ENCODE measurements at regions not wholly inside any gene's neighbourhood (a gene's known extent, or its start where the extent isn't known, plus 50 kb on each side); places are given as distances from the start of the nearest gene placed in this dataset.
"Not testable (repeated sequence)": the region's sequence is repeated elsewhere in the genome, so short reads cannot be mapped to it uniquely, and the experiment has no call there.

GRCh38 chr7:140283472-140283871 is 106.7 kb upstream of the KDM7A start:
- ChIA-PET CTCF (interaction anchor here (1.0 kb wide), 1 partner anchor 18 kb away, joined by 3 read pairs; no protein-coding TSS in a partner anchor), POLR2A (no interaction called here)
- Mint-ChIP-seq H3K9me3 (peaks cover 3% of the 10 kb centered on the region), H3K4me1 (no peaks in the 10 kb centered on the region), H3K27me3 (no peaks in the 10 kb centered on the region), H3K27ac (no peak overlapping the region), H3K36me3 (ENCODE audit: low read depth) (no peaks in the 10 kb centered on the region), H3K4me3 (no peak overlapping the region)
- no peak for DNase-seq

- Mint-ChIP-seq H3K27ac (no peak overlapping the region), H3K4me3 (no peak overlapping the region), H3K27me3 (no peaks in the 10 kb centered on the region), H3K4me1 (no peaks in the 10 kb centered on the region), H3K36me3 (ENCODE audit: low read depth) (no peaks in the 10 kb centered on the region), H3K9me3 (peaks cover 3% of the 10 kb centered on the region)
- no peak for DNase-seq
- POLR2A ChIA-PET: no interaction called here
- CTCF ChIA-PET: interaction anchor here (1.1 to 1.6 kb wide), 2 partner anchors 12 to 75 kb away, joined by 3 to 4 read pairs; no protein-coding TSS in a partner anchor
These were observed 105.2 kb upstream of the KDM7A start for GRCh38 chr7:140281960-140282359.

- no peak for DNase-seq
- POLR2A ChIA-PET: no interaction called here
- CTCF ChIA-PET: interaction anchor here (1.2 to 1.6 kb wide), 2 partner anchors 12 to 16 kb away, joined by 4 read pairs; no protein-coding TSS in a partner anchor
These were observed 104.5 kb upstream of the KDM7A start for GRCh38 chr7:140281255-140281654.

GRCh38 chr7:140276001-140276400 is 99.2 kb upstream of the KDM7A start:
- Mint-ChIP-seq H3K36me3 (ENCODE audit: low read depth) (no peaks in the 10 kb centered on the region), H3K27me3 (no peaks in the 10 kb centered on the region), H3K27ac (no peak overlapping the region), H3K4me1 (no peaks in the 10 kb centered on the region), H3K9me3 (no peaks in the 10 kb centered on the region), H3K4me3 (no peak overlapping the region)
- CTCF ChIA-PET: interaction anchor here (1.1 to 1.7 kb wide), 2 partner anchors 11 to 33 kb away, joined by 3 read pairs; no protein-coding TSS in a partner anchor
- no peak for DNase-seq
- POLR2A ChIA-PET: no interaction called here

More at GRCh38 chr7:140281255-140281654, 104.5 kb upstream of the KDM7A start:
- no peaks in the 10 kb centered on the region for H3K4me1 Mint-ChIP-seq
- peaks cover 3% of the 10 kb centered on the region for H3K9me3 Mint-ChIP-seq
- H3K4me3 Mint-ChIP-seq: no peak overlapping the region
- no peak overlapping the region for H3K27ac Mint-ChIP-seq
- no peaks in the 10 kb centered on the region for H3K27me3 Mint-ChIP-seq
- no peaks in the 10 kb centered on the region for H3K36me3 Mint-ChIP-seq (ENCODE audit: low read depth)

- ChIA-PET CTCF (interaction anchor here (0.8 to 1.7 kb wide), 6 partner anchors 10 to 33 kb away, joined by 3 to 5 read pairs (median 3); no protein-coding TSS in a partner anchor), POLR2A (no interaction called here)
These were observed 98.5 kb upstream of the KDM7A start for GRCh38 chr7:140275069-140275965.

GRCh38 chr7:140273417-140273816 is 96.6 kb upstream of the KDM7A start:
- Mint-ChIP-seq H3K4me3 (no peak overlapping the region), H3K9me3 (peaks cover 7% of the 10 kb centered on the region), H3K4me1 (peaks cover 10% of the 10 kb centered on the region), H3K36me3 (ENCODE audit: low read depth) (peaks cover 2% of the 10 kb centered on the region), H3K27ac (no peak overlapping the region), H3K27me3 (no peaks in the 10 kb centered on the region)
- ChIA-PET CTCF (interaction anchor here (0.5 to 1.6 kb wide), 4 partner anchors 12 to 75 kb away, joined by 3 to 5 read pairs (median 3); no protein-coding TSS in a partner anchor), POLR2A (no interaction called here)
- DNase-seq: no peak

More at GRCh38 chr7:140275069-140275965, 98.5 kb upstream of the KDM7A start:
- Mint-ChIP-seq H3K36me3 (ENCODE audit: low read depth) (no peaks in the 10 kb centered on the region), H3K27ac (no peak overlapping the region), H3K4me1 (no peaks in the 10 kb centered on the region), H3K4me3 (no peak overlapping the region), H3K9me3 (peaks cover 4% of the 10 kb centered on the region), H3K27me3 (no peaks in the 10 kb centered on the region)
- no peak for DNase-seq

DNA sequence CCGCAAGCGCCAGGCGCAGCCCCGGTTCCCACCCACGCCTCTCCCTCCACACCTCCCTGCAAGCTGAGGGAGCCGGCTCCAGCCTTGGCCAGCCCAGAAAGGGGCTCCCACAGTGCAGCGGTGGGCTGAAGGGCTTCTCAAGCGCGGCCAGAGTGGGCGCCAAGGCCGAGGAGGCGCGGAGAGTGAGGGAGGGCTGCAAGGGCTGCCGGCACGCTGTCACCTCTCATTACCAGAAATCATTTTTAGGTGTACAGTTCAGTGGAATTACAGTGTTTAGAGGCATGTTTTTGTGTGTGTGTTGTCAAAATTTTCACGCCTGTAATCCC is 94.8 kb upstream of the KDM7A start:
- DNase-seq; H3K36me3 Mint-ChIP-seq (ENCODE audit: low read depth); POLR2A ChIA-PET; H3K27me3 Mint-ChIP-seq; H3K27ac Mint-ChIP-seq; H3K4me3 Mint-ChIP-seq: not testable (repeated sequence)
- H3K4me1 Mint-ChIP-seq: peaks cover 20% of the 10 kb centered on the region
- peaks cover 13% of the 10 kb centered on the region for H3K9me3 Mint-ChIP-seq
- CTCF ChIA-PET: interaction anchor here (0.8 kb wide), 1 partner anchor 161 kb away, joined by 3 read pairs; no protein-coding TSS in a partner anchor

GRCh38 chr7:140269004-140269638 is 92.3 kb upstream of the KDM7A start:
- Mint-ChIP-seq H3K27me3 (no peaks in the 10 kb centered on the region), H3K27ac (peak overlapping the region; percentile 78), H3K4me1 (peaks cover 25% of the 10 kb centered on the region), H3K36me3 (ENCODE audit: low read depth) (peaks cover 2% of the 10 kb centered on the region), H3K4me3 (no peak overlapping the region), H3K9me3 (peaks cover 18% of the 10 kb centered on the region)
- CTCF ChIA-PET: interaction anchor here (3.3 kb wide), 1 partner anchor 16 kb away, joined by 10 read pairs; no protein-coding TSS in a partner anchor
- POLR2A ChIA-PET: no interaction called here
- no peak for DNase-seq

- H3K27me3 Mint-ChIP-seq: no peaks in the 10 kb centered on the region
- H3K36me3 Mint-ChIP-seq (ENCODE audit: low read depth): peaks cover 2% of the 10 kb centered on the region
- CTCF ChIA-PET: interaction anchor here (0.7 to 3.3 kb wide), 3 partner anchors 14 to 197 kb away, joined by 3 to 10 read pairs (median 4); no protein-coding TSS in a partner anchor
- H3K4me1 Mint-ChIP-seq: peaks cover 39% of the 10 kb centered on the region
- POLR2A ChIA-PET: no interaction called here
- H3K9me3 Mint-ChIP-seq: peaks cover 18% of the 10 kb centered on the region
- no peak overlapping the region for H3K27ac Mint-ChIP-seq
- no peak for DNase-seq
- H3K4me3 Mint-ChIP-seq: no peak overlapping the region
These were observed 90.8 kb upstream of the KDM7A start for GRCh38 chr7:140267381-140268226.

- ChIA-PET CTCF (interaction anchor here (0.6 to 3.9 kb wide), 9 partner anchors 10 to 416 kb away, joined by 3 to 34 read pairs (median 3); partner anchors contain the start of gene KDM7A), POLR2A (interaction anchor here (0.7 to 0.8 kb wide), 2 partner anchors 13 to 26 kb away, joined by 3 to 4 read pairs; no protein-coding TSS in a partner anchor)
- peaks cover 18% of the 10 kb centered on the region for H3K9me3 Mint-ChIP-seq
- H3K27me3 Mint-ChIP-seq: no peaks in the 10 kb centered on the region
- H3K36me3 Mint-ChIP-seq (ENCODE audit: low read depth): no peaks in the 10 kb centered on the region
- DNase-seq: peak; percentile 71
- H3K4me3 Mint-ChIP-seq: peak overlapping the region; percentile 30
- H3K27ac Mint-ChIP-seq: peak overlapping the region; percentile 88
- H3K4me1 Mint-ChIP-seq: peaks cover 46% of the 10 kb centered on the region
These were observed 86.5 kb upstream of the KDM7A start for GRCh38 chr7:140263277-140263676.

GRCh38 chr7:140262242-140262903 is 85.6 kb upstream of the KDM7A start:
- ChIA-PET CTCF (interaction anchor here (0.6 to 3.9 kb wide), 9 partner anchors 9 to 415 kb away, joined by 3 to 34 read pairs (median 3); partner anchors contain the start of gene KDM7A), POLR2A (no interaction called here)
- Mint-ChIP-seq H3K4me3 (no peak overlapping the region), H3K27me3 (no peaks in the 10 kb centered on the region), H3K36me3 (ENCODE audit: low read depth) (no peaks in the 10 kb centered on the region), H3K9me3 (peaks cover 15% of the 10 kb centered on the region), H3K27ac (peak overlapping the region; percentile 88), H3K4me1 (peaks cover 39% of the 10 kb centered on the region)
- no peak for DNase-seq

DNA sequence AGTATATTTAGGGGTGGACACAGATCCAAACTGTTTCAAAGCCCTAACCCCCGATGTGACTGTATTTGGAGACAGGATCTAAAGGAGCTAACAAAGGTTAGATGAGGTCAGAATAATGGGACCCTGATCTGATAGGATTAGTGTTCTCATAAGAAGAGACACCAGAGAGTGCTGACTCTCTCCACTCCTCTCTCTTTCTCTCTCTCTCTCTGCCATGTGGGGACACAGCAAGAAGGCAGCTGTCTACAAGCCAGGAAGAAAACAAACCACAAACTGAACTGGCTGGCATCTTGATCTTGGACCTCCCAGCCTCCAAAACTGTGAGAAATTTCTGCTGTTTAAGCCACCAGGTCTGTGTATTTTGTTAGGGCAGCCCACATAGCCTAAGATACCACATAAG is 84.7 kb upstream of the KDM7A start:
- ChIA-PET CTCF (interaction anchor here (0.8 to 1.6 kb wide), 5 partner anchors 12 to 100 kb away, joined by 3 to 4 read pairs (median 4); no protein-coding TSS in a partner anchor), POLR2A (no interaction called here)
- DNase-seq: no peak
- H3K27me3 Mint-ChIP-seq: peaks cover 2% of the 10 kb centered on the region
- H3K36me3 Mint-ChIP-seq (ENCODE audit: low read depth): peaks cover under 1% of the 10 kb centered on the region
- peaks cover 18% of the 10 kb centered on the region for H3K9me3 Mint-ChIP-seq
- H3K27ac Mint-ChIP-seq: peak overlapping the region; percentile 74
- H3K4me1 Mint-ChIP-seq: peaks cover 35% of the 10 kb centered on the region
- H3K4me3 Mint-ChIP-seq: no peak overlapping the region
